PC-3 (cell line): ENCODE measurements at regions not wholly inside any gene's neighbourhood (a gene's known extent, or its start where the extent isn't known, plus 50 kb on each side); places are given as distances from the start of the nearest gene placed in this dataset.

Experiments
- ATAC-seq: fragments of 200-7000 bp; cut with Tn5 transposase; 2 replicates; pipeline ENCODE4 v1.9.1; 2020; ENCODE audit warnings: mild to moderate bottlenecking, moderate library complexity
- BruUV-seq: library from RNA; stranded (reverse); fragments of 400-500 nt; replicated peaks from 2 replicates; lab custom pipeline; 2021; lab: Mats Ljungman, UMichigan
- CTCF ChIA-PET: fragments of 300-600 bp; sonication (Branson Sonifier 250); formaldehyde crosslinking; loops from one replicate; lab custom pipeline; 2022; ENCODE audit warnings: antibody characterized with exemption; lab: Charles Lee
- POLR2A ChIA-PET: fragments of 300-600 bp; sonication (Branson Sonifier 250); formaldehyde crosslinking; loops from one replicate; lab custom pipeline; 2022; ENCODE audit warnings: antibody characterized with exemption; ENCODE audit not compliant: unreplicated experiment; lab: Charles Lee
- DNase-seq: peaks from one replicate; pipeline ENCODE4 v3.0.0-alpha.2; 2015
- H2AFZ ChIP-seq: fragments of 300-600 bp; sonication (generic); 2 replicates; pipeline ENCODE4 v1.6.0; 2016; ENCODE audit warnings: antibody characterized with exemption, low read length
- H3F3A ChIP-seq: fragments of 300-600 bp; sonication (generic); one replicate; pipeline ENCODE4 v1.6.0; 2017; ENCODE audit warnings: antibody characterized with exemption, low read length, control low read depth, mild to moderate bottlenecking; ENCODE audit not compliant: unreplicated experiment
- H3K27ac ChIP-seq: fragments of 300-600 bp; sonication (generic); 2 replicates; pipeline ENCODE4 v1.5.1; 2016; ENCODE audit warnings: mild to moderate bottlenecking, low read length
- H3K27me3 ChIP-seq: fragments of 300-600 bp; sonication (generic); 2 replicates; pipeline ENCODE4 v1.6.1; 2016; ENCODE audit warnings: low read length, mixed read lengths
- H3K36me3 ChIP-seq: fragments of 300-600 bp; sonication (generic); 2 replicates; pipeline ENCODE4 v1.6.1; 2016; ENCODE audit warnings: low read depth, mixed run types, low read length, mixed read lengths
- H3K4me1 ChIP-seq: fragments of 300-600 bp; sonication (generic); 2 replicates; pipeline ENCODE4 v1.5.1; 2016; ENCODE audit warnings: low read length; ENCODE audit not compliant: insufficient read depth
- H3K4me2 ChIP-seq: fragments of 300-600 bp; sonication (generic); 2 replicates; pipeline ENCODE4 v1.6.0; 2016; ENCODE audit warnings: low read length
- H3K4me3 ChIP-seq: fragments of 300-600 bp; sonication (generic); 2 replicates; pipeline ENCODE4 v1.5.1; 2016; ENCODE audit warnings: mild to moderate bottlenecking, low read length, mixed read lengths
- H3K79me2 ChIP-seq: fragments of 300-600 bp; sonication (generic); 2 replicates; pipeline ENCODE4 v1.6.1; 2017; ENCODE audit warnings: low read length, mixed read lengths
- H3K9ac ChIP-seq: fragments of 300-600 bp; sonication (generic); 2 replicates; pipeline ENCODE4 v1.6.0; 2016; ENCODE audit warnings: mild to moderate bottlenecking, low read length
- H3K9me2 ChIP-seq: fragments of 300-600 bp; sonication (generic); replicated peaks from 2 replicates; pipeline ENCODE4 v1.6.1; 2016; ENCODE audit warnings: mixed run types, low read length, mixed read lengths
- H3K9me3 ChIP-seq: fragments of 300-600 bp; sonication (generic); 2 replicates; pipeline ENCODE4 v1.6.1; 2016; ENCODE audit warnings: low read length, mixed read lengths
- H4K20me1 ChIP-seq: fragments of 300-600 bp; sonication (generic); 2 replicates; pipeline ENCODE4 v1.6.1; 2016; ENCODE audit warnings: low read length, mixed read lengths
- CTCF ChIP-seq: fragments of 300-600 bp; sonication (generic); conservative IDR thresholded peaks from 2 replicates; pipeline ENCODE4 v1.5.1; 2017; ENCODE audit warnings: antibody characterized with exemption, low read depth, mild to moderate bottlenecking, low read length
- EZH2 ChIP-seq: fragments of 300-600 bp; sonication (generic); IDR thresholded peaks from one replicate; pipeline ENCODE4 v1.6.1; 2017; ENCODE audit warnings: antibody characterized with exemption, mild to moderate bottlenecking, low read length; ENCODE audit not compliant: unreplicated experiment
- EZH2phosphoT487 ChIP-seq: fragments of 300-600 bp; sonication (generic); IDR thresholded peaks from 2 replicates; pipeline ENCODE4 v1.6.1; 2018; ENCODE audit warnings: mild to moderate bottlenecking, antibody characterized with exemption, low read length, borderline replicate concordance
- intact Hi-C: fragments of 100-400 bp; cut with micrococcal nuclease; formaldehyde crosslinking; loops from 2 replicates; pipeline ENCODE4 v1.9.0; 2023

- POLR2A ChIA-PET, result no interaction called here
- H3K9me2 ChIP-seq, result no peaks in the 10 kb centered on the region
- no peaks in the 10 kb centered on the region for H3K36me3 ChIP-seq
- no peak for ATAC-seq
- no peak overlapping the region for H3K27ac ChIP-seq
- H3K79me2 ChIP-seq, result no peaks in the 10 kb centered on the region
- DNase-seq, result no peak
- no peak overlapping the region for H3K9ac ChIP-seq
- H3K4me2 ChIP-seq, result no peak overlapping the region
- CTCF ChIA-PET, result no interaction called here
- H3K27me3 ChIP-seq, result no peaks in the 10 kb centered on the region
- H3F3A ChIP-seq, result no peaks in the 10 kb centered on the region
- no peak overlapping the region for H3K4me3 ChIP-seq
- BruUV-seq, result no TSS peak
- TF ChIP-seq EZH2phosphoT487, result no peak
- H2AFZ ChIP-seq, result no peak overlapping the region
- H4K20me1 ChIP-seq, result no peaks in the 10 kb centered on the region
- no peaks in the 10 kb centered on the region for H3K4me1 ChIP-seq
- intact Hi-C loops, result no loop called here
- no peaks in the 10 kb centered on the region for H3K9me3 ChIP-seq
Observed at GRCh38 chr18:56327191-56327885, 311.1 kb downstream of the TXNL1 start.

GRCh38 chr18:56326336-56327072, 311.9 kb downstream of the TXNL1 start:
- DNase-seq (no peak), ATAC-seq (no peak)
- no peaks in the 10 kb centered on the region for H3K27me3 ChIP-seq
- H4K20me1 ChIP-seq, result no peaks in the 10 kb centered on the region
- H3K9me2 ChIP-seq, result no peaks in the 10 kb centered on the region
- no TSS peak for BruUV-seq
- H3K4me2 ChIP-seq, result no peak overlapping the region
- ChIA-PET CTCF (no interaction called here), POLR2A (no interaction called here)
- no peak overlapping the region for H3K9ac ChIP-seq
- no peak overlapping the region for H3K4me3 ChIP-seq
- no peaks in the 10 kb centered on the region for H3K9me3 ChIP-seq
- TF ChIP-seq EZH2phosphoT487, result no peak
- no peak for TF ChIP-seq CTCF
- TF ChIP-seq EZH2, result no peak
- intact Hi-C loops, result no loop called here
- H3K27ac ChIP-seq, result no peak overlapping the region
- H3K4me1 ChIP-seq, result no peaks in the 10 kb centered on the region
- no peaks in the 10 kb centered on the region for H3K79me2 ChIP-seq
- no peaks in the 10 kb centered on the region for H3F3A ChIP-seq
- no peaks in the 10 kb centered on the region for H3K36me3 ChIP-seq
- no peak overlapping the region for H2AFZ ChIP-seq

GRCh38 chr18:56323673-56324072, 314.7 kb downstream of the TXNL1 start:
- ChIA-PET CTCF (no interaction called here), POLR2A (no interaction called here)
- Histone ChIP-seq H3F3A (no peaks in the 10 kb centered on the region), H3K9me2 (no peaks in the 10 kb centered on the region), H3K9me3 (no peaks in the 10 kb centered on the region), H3K4me2 (no peak overlapping the region), H3K4me1 (no peaks in the 10 kb centered on the region), H3K36me3 (no peaks in the 10 kb centered on the region), H3K9ac (no peak overlapping the region), H4K20me1 (no peaks in the 10 kb centered on the region), H3K79me2 (no peaks in the 10 kb centered on the region), H3K4me3 (no peak overlapping the region), H2AFZ (no peak overlapping the region), H3K27me3 (no peaks in the 10 kb centered on the region), H3K27ac (no peak overlapping the region)
- no peak for ATAC-seq
- no TSS peak for BruUV-seq
- intact Hi-C loops, result no loop called here
- no peak for TF ChIP-seq CTCF
- no peak for TF ChIP-seq EZH2phosphoT487
- no peak for TF ChIP-seq EZH2
- DNase-seq, result no peak
